ENCODE measurements at regions not wholly inside any gene's neighbourhood (a gene's known extent, or its start where the extent isn't known, plus 50 kb on each side); places are given as distances from the start of the nearest gene placed in this dataset.

- in situ Hi-C loops (cut with HindIII; ENCODE audit: low pct_unique_long_range_greater_than_20kb, low sequenced_read_pairs): no loop called here
- no peak for DNase-seq (ENCODE audit: low read depth, low spot score)
Measured at GRCh38 chr5:167998148-167998767, 293.2 kb upstream of the WWC1 start.

- in situ Hi-C loops (cut with HindIII; ENCODE audit: low pct_unique_long_range_greater_than_20kb, low sequenced_read_pairs): no loop called here
Measured at GRCh38 chr5:167999182-167999581, 292.3 kb upstream of the WWC1 start.

GRCh38 chr5:168001318-168001717, 290.1 kb upstream of the WWC1 start:
- no peak for DNase-seq (ENCODE audit: low read depth, low spot score)
- in situ Hi-C loops (cut with HindIII; ENCODE audit: low pct_unique_long_range_greater_than_20kb, low sequenced_read_pairs): no loop called here

More at GRCh38 chr5:167999182-167999581, 292.3 kb upstream of the WWC1 start:
- no peak for DNase-seq (ENCODE audit: low read depth, low spot score)

- no peak for DNase-seq (ENCODE audit: low read depth, low spot score)
- in situ Hi-C loops (cut with HindIII; ENCODE audit: low pct_unique_long_range_greater_than_20kb, low sequenced_read_pairs): no loop called here
Measured at GRCh38 chr5:168002116-168002515, 289.3 kb upstream of the WWC1 start.

- in situ Hi-C loops (cut with HindIII; ENCODE audit: low pct_unique_long_range_greater_than_20kb, low sequenced_read_pairs): no loop called here
- no peak for DNase-seq (ENCODE audit: low read depth, low spot score)
Measured at GRCh38 chr5:168005093-168005492, 286.4 kb upstream of the WWC1 start.

- in situ Hi-C loops (cut with HindIII; ENCODE audit: low pct_unique_long_range_greater_than_20kb, low sequenced_read_pairs): no loop called here
- DNase-seq (ENCODE audit: low read depth, low spot score): no peak
Measured at GRCh38 chr5:168005936-168006335, 285.5 kb upstream of the WWC1 start.

GRCh38 chr5:168006456-168007130, 284.9 kb upstream of the WWC1 start:
- in situ Hi-C loops (cut with HindIII; ENCODE audit: low pct_unique_long_range_greater_than_20kb, low sequenced_read_pairs): no loop called here
- no peak for DNase-seq (ENCODE audit: low read depth, low spot score)

- in situ Hi-C loops (cut with HindIII; ENCODE audit: low pct_unique_long_range_greater_than_20kb, low sequenced_read_pairs): no loop called here
- DNase-seq (ENCODE audit: low read depth, low spot score): no peak
Measured at GRCh38 chr5:168007286-168007685, 284.2 kb upstream of the WWC1 start.

- no peak for DNase-seq (ENCODE audit: low read depth, low spot score)
- in situ Hi-C loops (cut with HindIII; ENCODE audit: low pct_unique_long_range_greater_than_20kb, low sequenced_read_pairs): no loop called here
Measured at GRCh38 chr5:168008555-168008954, 282.9 kb upstream of the WWC1 start.

- in situ Hi-C loops (cut with HindIII; ENCODE audit: low pct_unique_long_range_greater_than_20kb, low sequenced_read_pairs): no loop called here
- DNase-seq (ENCODE audit: low read depth, low spot score): no peak
Measured at GRCh38 chr5:168011096-168011495, 280.3 kb upstream of the WWC1 start.

- DNase-seq (ENCODE audit: low read depth, low spot score): no peak
- in situ Hi-C loops (cut with HindIII; ENCODE audit: low pct_unique_long_range_greater_than_20kb, low sequenced_read_pairs): no loop called here
Measured at GRCh38 chr5:168012006-168012405, 279.4 kb upstream of the WWC1 start.

GRCh38 chr5:168013546-168013945, 277.9 kb upstream of the WWC1 start:
- DNase-seq (ENCODE audit: low read depth, low spot score): no peak
- in situ Hi-C loops (cut with HindIII; ENCODE audit: low pct_unique_long_range_greater_than_20kb, low sequenced_read_pairs): no loop called here

GRCh38 chr5:168014433-168015123, 276.9 kb upstream of the WWC1 start:
- in situ Hi-C loops (cut with HindIII; ENCODE audit: low pct_unique_long_range_greater_than_20kb, low sequenced_read_pairs): no loop called here
- DNase-seq (ENCODE audit: low read depth, low spot score): no peak

- no peak for DNase-seq (ENCODE audit: low read depth, low spot score)
- in situ Hi-C loops (cut with HindIII; ENCODE audit: low pct_unique_long_range_greater_than_20kb, low sequenced_read_pairs): no loop called here
Measured at GRCh38 chr5:168015506-168015905, 275.9 kb upstream of the WWC1 start.

- DNase-seq (ENCODE audit: low read depth, low spot score): no peak
- in situ Hi-C loops (cut with HindIII; ENCODE audit: low pct_unique_long_range_greater_than_20kb, low sequenced_read_pairs): no loop called here
Measured at GRCh38 chr5:168017313-168017712, 274.1 kb upstream of the WWC1 start.

GRCh38 chr5:168019143-168019542, 272.3 kb upstream of the WWC1 start:
- no peak for DNase-seq (ENCODE audit: low read depth, low spot score)
- in situ Hi-C loops (cut with HindIII; ENCODE audit: low pct_unique_long_range_greater_than_20kb, low sequenced_read_pairs): no loop called here

GRCh38 chr5:168020542-168021294, 270.7 kb upstream of the WWC1 start:
- in situ Hi-C loops (cut with HindIII; ENCODE audit: low pct_unique_long_range_greater_than_20kb, low sequenced_read_pairs): no loop called here

GRCh38 chr5:168022446-168023169, 268.8 kb upstream of the WWC1 start:
- no peak for DNase-seq (ENCODE audit: low read depth, low spot score)
- in situ Hi-C loops (cut with HindIII; ENCODE audit: low pct_unique_long_range_greater_than_20kb, low sequenced_read_pairs): no loop called here

More at GRCh38 chr5:168020542-168021294, 270.7 kb upstream of the WWC1 start:
- peak; percentile 18 for DNase-seq (ENCODE audit: low read depth, low spot score)

All from SK-MEL-5 (cell line).